NCI-H526 treated with DMSO at 0.1 percent for 48 hours (cell line): ENCODE measurements at regions not wholly inside any gene's neighbourhood (a gene's known extent, or its start where the extent isn't known, plus 50 kb on each side); places are given as distances from the start of the nearest gene placed in this dataset.

Experiments used
- DNase-seq: peaks from one replicate; lab custom pipeline; 2025; lab: John Stamatoyannopoulos, UW

DNA sequence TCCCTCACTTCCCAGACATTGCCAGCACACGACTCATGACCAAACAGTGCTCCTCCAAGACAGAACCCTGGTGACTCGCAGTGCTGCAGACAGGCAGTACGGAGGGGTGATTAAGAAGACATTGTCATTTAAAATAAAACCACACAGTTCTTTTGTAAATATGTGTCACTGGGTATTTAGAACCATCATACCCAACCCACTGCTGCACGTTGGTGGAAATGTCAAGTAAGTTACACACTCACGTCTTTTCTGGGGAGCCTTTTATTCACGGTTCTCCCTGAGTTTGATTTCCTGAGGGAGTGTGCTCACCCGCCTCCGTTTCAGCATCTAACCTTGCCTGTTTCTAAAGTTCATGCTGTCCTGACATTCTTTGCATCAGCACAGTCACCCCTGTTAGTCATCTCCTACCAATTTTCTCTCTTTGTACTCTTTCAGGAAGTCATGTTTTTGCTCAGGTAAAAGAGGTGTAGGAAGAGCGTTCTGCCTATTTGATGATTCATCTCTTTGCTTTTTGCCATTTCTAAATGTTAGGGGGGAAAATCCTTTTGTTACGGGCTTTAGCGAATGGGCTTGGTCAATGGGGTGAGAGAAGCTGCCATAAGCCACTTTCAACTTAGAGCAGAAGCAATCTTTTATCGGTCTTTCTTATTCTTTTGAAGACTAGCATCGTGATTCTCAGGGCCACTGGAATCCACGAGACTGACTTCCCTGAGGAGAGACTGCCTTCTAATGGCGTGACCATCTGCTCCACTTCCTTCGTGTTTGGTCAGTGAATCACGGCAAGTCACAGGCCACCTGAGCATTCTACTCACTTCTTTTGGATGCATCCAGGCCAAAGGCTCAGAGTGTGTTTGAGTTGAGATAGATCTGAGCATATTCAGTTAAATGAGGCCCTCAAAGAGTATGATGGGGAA is 512.8 kb upstream of the JARID2 start:
- DNase-seq = no peak

GRCh38 chr6:14734052-14734415 is 511.8 kb upstream of the JARID2 start:
- no peak for DNase-seq

- DNase-seq = no peak
Observed at GRCh38 chr6:14734416-14735340, 511.2 kb upstream of the JARID2 start.

DNA sequence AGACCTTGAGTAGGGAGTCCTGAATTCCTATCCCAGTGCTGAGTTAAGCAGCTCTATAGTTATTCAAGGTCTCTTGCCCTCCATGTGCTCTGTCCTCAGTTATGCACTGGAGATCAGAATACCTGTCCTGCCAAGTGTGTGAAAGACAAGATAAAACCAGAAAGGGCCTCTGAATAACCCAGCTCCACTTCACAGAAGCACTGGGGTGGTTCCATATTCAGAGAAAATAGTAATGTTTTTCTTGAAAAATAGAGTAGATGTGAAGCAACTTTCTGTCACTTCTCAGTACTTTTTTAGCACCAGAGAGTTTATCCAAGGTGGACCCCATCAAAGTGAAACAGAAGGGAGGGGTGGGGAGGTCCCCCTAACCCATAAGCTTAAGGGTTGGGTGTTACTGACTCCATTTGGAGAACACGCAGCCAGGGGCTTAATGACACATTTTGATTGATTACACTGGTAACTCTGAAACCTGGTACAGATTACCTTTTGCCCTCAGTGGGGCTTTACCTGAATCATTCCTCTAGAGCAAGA is 509.8 kb upstream of the JARID2 start:
- no peak for DNase-seq

GRCh38 chr6:14736554-14736953 is 509.3 kb upstream of the JARID2 start:
- no peak for DNase-seq

DNA sequence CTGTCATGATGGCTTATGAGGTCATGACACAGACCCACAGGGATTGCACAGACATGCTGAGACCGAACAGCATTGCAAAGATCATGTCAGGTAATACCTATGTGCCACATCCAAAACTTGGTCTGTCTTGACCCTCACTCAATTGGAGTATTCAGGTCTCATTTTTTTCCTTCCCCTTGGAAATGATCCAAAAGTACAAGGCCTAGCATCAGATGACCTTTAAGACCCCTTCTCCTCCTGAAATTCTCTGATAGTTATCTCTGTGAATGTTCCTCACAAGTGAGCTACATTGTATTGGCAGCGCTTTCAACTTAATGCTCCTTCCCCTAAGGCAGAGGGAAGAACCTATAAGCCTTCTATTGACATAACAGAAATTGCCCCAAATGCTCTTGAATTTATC is 507.4 kb upstream of the JARID2 start:
- no peak for DNase-seq

- DNase-seq = no peak
Observed at GRCh38 chr6:14738933-14739332, 506.9 kb upstream of the JARID2 start.

- DNase-seq = no peak
Observed at GRCh38 chr6:14739827-14740226, 506.0 kb upstream of the JARID2 start.

DNA sequence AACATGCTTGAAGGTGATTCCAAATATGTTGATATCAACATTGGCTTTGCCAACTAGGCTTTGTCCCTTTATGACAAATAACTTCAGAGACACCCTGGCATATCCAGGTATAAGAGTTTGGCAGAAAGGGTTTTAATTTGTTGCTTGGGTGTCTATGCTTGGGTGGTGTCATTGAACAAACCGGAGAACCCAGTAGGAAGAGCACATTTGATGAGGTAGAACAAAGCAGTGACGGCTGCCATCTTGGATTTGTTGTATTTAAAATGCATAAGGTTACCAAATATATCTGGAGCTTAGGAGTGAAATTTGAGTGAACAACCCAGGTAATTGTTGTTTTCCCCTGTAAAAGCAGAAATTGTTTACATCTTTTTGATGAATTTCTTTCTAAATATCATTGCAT is 503.7 kb upstream of the JARID2 start:
- DNase-seq = no peak

DNA sequence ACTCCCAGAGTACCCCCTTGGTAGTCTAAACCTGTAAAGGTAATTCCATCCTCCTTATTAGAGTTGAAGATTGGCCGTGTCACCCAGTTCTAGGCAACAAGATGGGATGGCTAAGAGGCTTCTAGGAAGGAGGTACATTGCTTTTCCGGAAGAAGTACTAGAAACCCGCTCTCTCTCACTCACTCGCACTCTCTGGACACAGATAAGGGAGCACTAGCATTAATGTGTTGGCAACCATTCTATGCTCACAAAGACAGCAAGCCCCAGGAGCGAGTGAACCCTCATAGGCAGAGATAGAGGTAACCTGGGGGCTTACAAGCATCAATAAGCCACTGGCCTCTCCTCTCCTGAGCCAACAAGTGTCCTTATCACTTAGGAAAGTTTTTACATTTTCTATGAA is 503.2 kb upstream of the JARID2 start:
- no peak for DNase-seq

- no peak for DNase-seq
Observed at GRCh38 chr6:14743144-14743473, 502.8 kb upstream of the JARID2 start.

DNA sequence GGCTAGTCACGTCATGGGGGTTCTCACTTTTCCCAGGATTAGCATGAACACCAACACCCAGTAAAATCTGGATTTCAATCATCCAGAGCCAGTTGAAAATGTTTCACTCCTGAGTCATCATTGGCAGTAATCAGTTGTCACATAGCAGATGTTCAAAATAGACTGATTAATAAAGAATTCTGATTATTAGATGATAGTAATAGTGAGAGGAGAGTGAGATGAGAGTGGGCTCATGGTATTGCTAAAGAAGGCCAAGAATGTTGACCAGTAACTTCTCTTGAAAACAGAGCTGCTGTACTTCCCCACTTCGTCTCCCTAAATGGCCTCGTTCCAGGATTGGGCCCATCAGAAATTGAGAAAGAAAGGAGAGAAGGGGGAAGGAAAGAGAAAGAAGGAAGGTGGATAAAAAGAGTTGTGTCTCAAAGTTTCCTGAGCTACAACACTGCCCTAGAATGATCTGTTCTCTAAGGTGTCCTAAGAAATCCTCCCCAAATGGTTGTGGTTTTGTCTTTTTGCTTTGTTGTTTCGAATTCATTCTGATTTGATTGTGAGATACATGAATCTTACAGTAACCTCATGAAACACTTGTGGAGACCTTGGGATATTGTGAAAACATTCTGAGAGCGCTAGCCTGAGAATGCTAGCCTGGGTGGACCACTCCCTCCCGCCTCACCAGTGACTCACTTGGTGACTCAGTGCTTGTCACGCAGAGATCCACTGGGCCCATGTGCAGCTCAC is 502.2 kb upstream of the JARID2 start:
- no peak for DNase-seq

- no peak for DNase-seq
Observed at GRCh38 chr6:14744212-14744556, 501.7 kb upstream of the JARID2 start.

DNA sequence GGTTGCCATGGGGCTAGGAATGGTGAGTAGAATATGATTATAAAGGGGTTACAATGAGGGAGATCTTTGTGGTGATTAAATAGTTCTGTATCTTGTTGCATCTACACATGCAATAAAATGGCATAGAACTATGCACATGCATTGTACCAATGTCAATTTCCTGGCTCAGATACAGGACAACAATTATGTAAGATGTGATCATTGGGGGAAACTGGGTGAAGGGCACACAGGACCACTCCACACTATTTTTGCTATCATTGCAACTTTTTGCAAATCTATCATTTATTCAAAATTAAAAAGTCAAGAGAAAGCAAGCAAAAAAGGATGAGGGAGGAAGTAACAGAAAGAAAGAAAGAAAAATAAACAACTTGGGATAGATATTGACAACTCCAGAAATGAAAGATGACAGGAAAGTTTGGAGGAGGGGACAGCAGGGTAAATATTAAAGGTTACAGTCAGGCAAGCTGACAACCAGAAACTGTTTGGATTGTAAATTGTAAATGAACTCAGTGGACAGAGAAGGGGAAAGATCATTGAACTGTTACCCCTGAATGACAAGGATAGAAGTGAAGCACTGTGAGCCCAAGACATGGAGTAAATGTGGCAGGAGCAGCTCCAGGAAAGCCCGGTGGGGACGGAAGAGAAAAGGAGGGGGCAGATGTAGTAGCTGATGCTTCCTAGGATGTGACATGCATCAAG is 499.6 kb upstream of the JARID2 start:
- no peak for DNase-seq

- no peak for DNase-seq
Observed at GRCh38 chr6:14747881-14748520, 497.9 kb upstream of the JARID2 start.

DNA sequence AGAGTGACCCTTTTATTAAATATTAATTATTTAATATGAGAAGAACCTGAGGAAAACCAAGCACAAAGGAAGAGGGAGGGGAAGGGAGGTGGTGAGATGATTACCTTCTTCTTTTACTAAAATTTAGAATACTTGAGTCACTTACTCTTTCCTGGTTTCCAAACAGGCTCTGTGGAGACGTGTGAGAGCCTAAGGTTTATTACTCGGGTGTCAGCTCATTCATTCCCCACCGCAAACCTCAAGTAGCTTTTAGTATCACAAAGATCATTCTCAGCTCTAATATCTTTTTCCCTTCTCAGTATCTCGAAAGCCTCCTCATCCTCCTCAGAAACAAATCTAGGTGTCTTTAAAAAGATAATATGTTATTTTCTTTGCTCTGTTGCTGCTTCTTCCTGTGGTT is 497.2 kb upstream of the JARID2 start:
- no peak for DNase-seq

- DNase-seq = peak; percentile 14
Observed at GRCh38 chr6:14750059-14750661, 495.7 kb upstream of the JARID2 start.

- DNase-seq = peak; percentile 17
Observed at GRCh38 chr6:14751645-14752175, 494.2 kb upstream of the JARID2 start.

DNA sequence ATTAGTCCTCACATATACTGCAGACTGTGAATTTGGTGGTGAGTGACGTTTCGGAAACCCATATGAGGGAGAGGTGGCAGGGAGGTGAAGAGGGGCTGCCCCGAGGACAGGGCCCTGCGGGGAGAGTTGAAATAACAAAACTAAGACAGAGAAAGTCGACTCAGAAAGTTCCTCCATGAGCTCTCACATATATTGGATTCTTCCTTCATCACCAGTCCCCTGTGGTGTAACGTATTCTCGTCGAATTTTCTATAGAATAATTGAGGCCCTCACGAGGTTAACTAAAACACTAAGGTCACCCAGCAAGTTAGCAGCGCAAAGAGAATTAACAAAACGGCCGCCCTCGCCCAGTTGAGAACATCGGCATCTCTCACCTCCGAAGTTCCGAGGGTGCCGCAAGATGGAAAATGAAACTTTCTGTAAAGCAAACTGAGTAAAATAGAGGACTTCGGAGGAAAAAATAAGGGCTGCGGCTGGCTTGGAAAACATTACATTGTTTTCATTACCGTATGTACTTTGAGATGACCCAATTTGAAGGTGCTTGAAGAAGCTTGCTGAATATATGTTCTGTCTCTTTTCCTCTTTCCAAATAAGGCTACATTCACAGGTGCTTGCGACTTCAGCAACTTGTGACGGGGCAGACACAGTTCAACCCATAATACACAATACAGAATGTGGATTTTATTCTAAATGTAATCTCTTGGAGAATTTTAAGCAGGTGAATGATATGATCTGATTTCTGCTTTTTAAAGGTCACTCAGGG is 490.9 kb upstream of the JARID2 start:
- no peak for DNase-seq

GRCh38 chr6:14756340-14756739 is 489.5 kb upstream of the JARID2 start:
- DNase-seq = no peak
